Loucy (cell line): ENCODE measurements at regions not wholly inside any gene's neighbourhood (a gene's known extent, or its start where the extent isn't known, plus 50 kb on each side); places are given as distances from the start of the nearest gene placed in this dataset.

Experiments used
- H2AFZ ChIP-seq: fragments of 200-600 bp; sonication (generic); 2 replicates; pipeline ENCODE4 v1.6.0; 2016; ENCODE audit warnings: antibody characterized with exemption, mild to moderate bottlenecking, low read length, moderate library complexity
- H3F3A ChIP-seq: fragments of 200-600 bp; 2 replicates; pipeline ENCODE4 v1.6.0; 2016; ENCODE audit warnings: antibody characterized with exemption, low read depth, mild to moderate bottlenecking
- H3K27me3 ChIP-seq: fragments of 200-600 bp; sonication (generic); 2 replicates; pipeline ENCODE4 v1.6.1; 2014; ENCODE audit warnings: low read length, mild to moderate bottlenecking; ENCODE audit not compliant: insufficient read depth, poor library complexity, severe bottlenecking
- H3K36me3 ChIP-seq: fragments of 200-600 bp; sonication (generic); 2 replicates; pipeline ENCODE4 v1.6.1; 2016; ENCODE audit warnings: low read length; ENCODE audit not compliant: insufficient read depth
- H3K4me1 ChIP-seq: fragments of 200-600 bp; sonication (generic); 2 replicates; pipeline ENCODE4 v1.5.1; 2014; ENCODE audit warnings: low read length, mild to moderate bottlenecking; ENCODE audit not compliant: insufficient read depth, poor library complexity, severe bottlenecking
- H3K4me2 ChIP-seq: fragments of 200-600 bp; sonication (generic); 2 replicates; pipeline ENCODE4 v1.6.0; 2014; ENCODE audit warnings: antibody characterized with exemption, low read length, low read depth, mild to moderate bottlenecking; ENCODE audit not compliant: poor library complexity, severe bottlenecking
- H3K4me3 ChIP-seq: fragments of 200-600 bp; sonication (generic); 2 replicates; pipeline ENCODE4 v1.5.1; 2014; ENCODE audit warnings: low read length, mild to moderate bottlenecking, mixed read lengths; ENCODE audit not compliant: poor library complexity, severe bottlenecking
- H3K79me2 ChIP-seq: fragments of 200-600 bp; sonication (generic); 2 replicates; pipeline ENCODE4 v1.6.1; 2014; ENCODE audit warnings: low read length; ENCODE audit not compliant: insufficient read depth
- H3K9ac ChIP-seq: fragments of 200-600 bp; sonication (generic); 2 replicates; pipeline ENCODE4 v1.6.0; 2014; ENCODE audit warnings: mild to moderate bottlenecking, low read depth, low read length, moderate library complexity; ENCODE audit not compliant: poor library complexity, severe bottlenecking
- H3K9me2 ChIP-seq: fragments of 200-600 bp; sonication (generic); replicated peaks from 2 replicates; pipeline ENCODE4 v1.6.1; 2016; ENCODE audit warnings: low read depth, low read length, mixed read lengths
- H3K9me3 ChIP-seq: fragments of 200-600 bp; sonication (generic); 2 replicates; pipeline ENCODE4 v1.6.1; 2014; ENCODE audit warnings: mild to moderate bottlenecking, antibody characterized with exemption, low read length, low read depth; ENCODE audit not compliant: insufficient read depth
- H4K20me1 ChIP-seq: fragments of 200-600 bp; sonication (generic); 2 replicates; pipeline ENCODE4 v1.6.0; 2014; ENCODE audit warnings: antibody characterized with exemption, low read length, mild to moderate bottlenecking; ENCODE audit not compliant: insufficient read depth, poor library complexity, severe bottlenecking
- EZH2phosphoT487 ChIP-seq: fragments of 200-600 bp; IDR thresholded peaks from 2 replicates; pipeline ENCODE4 v1.6.1; 2018; ENCODE audit warnings: antibody characterized with exemption, mild to moderate bottlenecking, moderate library complexity, borderline replicate concordance
- TF ChIP-seq, protein P1 (sequence below): fragments of 200-600 bp; sonication (generic); conservative IDR thresholded peaks from 2 replicates; pipeline ENCODE4 v1.5.1; 2014; ENCODE audit warnings: mild to moderate bottlenecking, antibody characterized with exemption, low read length

DNA sequence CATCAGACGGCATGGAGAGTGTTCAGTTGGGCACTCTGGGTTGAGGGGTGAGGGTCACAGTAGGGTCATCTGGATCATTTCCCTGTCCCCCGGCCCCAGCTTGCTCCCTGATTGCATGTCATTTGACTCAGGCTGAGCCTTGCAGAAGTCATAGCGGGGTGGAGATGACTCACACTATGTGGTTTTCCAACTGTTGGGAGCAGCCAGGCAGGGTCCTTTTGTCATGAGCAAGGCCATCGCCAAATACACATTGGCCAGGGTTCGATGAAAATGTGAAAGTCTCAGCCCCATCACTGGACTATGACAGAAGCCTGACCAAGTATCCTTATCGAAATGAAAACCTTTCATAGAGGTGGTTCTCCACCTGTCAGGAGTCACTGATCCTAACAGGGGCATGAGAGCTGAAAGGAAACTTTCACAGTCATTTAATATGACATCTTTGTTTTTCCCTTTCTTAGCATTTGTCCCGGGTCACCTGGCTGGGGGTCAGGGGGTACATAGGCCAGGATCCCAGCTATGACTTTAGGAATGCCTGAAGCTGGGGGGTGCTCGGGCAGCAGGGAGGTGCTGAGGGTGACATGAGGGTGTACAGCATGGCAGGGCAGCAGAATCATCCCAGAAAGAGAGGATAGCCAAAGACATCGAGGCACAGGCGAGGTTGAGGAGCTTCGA lies 70.2 kb upstream of the CD93 start:
- Histone ChIP-seq H3K79me2 (no peaks in the 10 kb centered on the region), H3F3A (0 out of 2 replicates have a peak, but pooled peaks cover 5% of the 10 kb centered on the region), H3K4me3 (no peak overlapping the region), H2AFZ (0 out of 2 replicates have a peak overlapping the region, but pooled peaks have one; percentile 18), H3K27me3 (no peaks in the 10 kb centered on the region), H3K9me2 (no peaks in the 10 kb centered on the region), H4K20me1 (no peaks in the 10 kb centered on the region), H3K9me3 (no peaks in the 10 kb centered on the region), H3K4me2 (no peak overlapping the region), H3K4me1 (peaks cover 66% of the 10 kb centered on the region), H3K36me3 (no peaks in the 10 kb centered on the region), H3K9ac (peak overlapping the region; percentile 4)
- TF ChIP-seq EZH2phosphoT487, result no peak
- TF ChIP-seq, protein P1, sequence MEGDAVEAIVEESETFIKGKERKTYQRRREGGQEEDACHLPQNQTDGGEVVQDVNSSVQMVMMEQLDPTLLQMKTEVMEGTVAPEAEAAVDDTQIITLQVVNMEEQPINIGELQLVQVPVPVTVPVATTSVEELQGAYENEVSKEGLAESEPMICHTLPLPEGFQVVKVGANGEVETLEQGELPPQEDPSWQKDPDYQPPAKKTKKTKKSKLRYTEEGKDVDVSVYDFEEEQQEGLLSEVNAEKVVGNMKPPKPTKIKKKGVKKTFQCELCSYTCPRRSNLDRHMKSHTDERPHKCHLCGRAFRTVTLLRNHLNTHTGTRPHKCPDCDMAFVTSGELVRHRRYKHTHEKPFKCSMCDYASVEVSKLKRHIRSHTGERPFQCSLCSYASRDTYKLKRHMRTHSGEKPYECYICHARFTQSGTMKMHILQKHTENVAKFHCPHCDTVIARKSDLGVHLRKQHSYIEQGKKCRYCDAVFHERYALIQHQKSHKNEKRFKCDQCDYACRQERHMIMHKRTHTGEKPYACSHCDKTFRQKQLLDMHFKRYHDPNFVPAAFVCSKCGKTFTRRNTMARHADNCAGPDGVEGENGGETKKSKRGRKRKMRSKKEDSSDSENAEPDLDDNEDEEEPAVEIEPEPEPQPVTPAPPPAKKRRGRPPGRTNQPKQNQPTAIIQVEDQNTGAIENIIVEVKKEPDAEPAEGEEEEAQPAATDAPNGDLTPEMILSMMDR, result no peak

DNA sequence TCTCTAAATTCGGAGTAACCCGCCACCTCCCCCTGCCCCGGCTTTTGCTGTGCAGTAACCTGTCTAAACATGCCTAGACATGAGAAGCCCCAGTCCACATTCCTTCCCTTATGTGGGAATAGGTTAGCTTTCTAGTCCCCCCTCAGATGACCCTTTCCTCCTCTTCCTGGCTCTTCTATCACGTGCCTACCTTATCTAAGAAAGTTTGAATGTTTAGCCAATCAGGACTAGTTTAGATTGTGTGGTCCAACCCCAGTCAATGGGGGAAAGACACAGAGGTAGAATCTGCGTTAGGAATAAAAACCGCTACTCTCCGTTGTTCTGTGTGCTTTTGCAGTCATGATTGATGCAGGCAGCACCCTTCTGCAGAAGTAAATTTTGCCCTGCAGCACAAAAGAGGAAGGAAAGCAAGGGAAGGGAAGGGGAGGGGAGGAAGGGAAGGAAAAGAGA lies 69.0 kb upstream of the CD93 start:
- H3K9me2 ChIP-seq, result no peaks in the 10 kb centered on the region
- H3K79me2 ChIP-seq, result no peaks in the 10 kb centered on the region
- H3K9ac ChIP-seq, result peak overlapping the region; percentile 32
- H3K4me3 ChIP-seq, result no peak overlapping the region
- H2AFZ ChIP-seq, result 0 out of 2 replicates have a peak overlapping the region, but pooled peaks have one; percentile 34
- no peaks in the 10 kb centered on the region for H3K36me3 ChIP-seq
- no peaks in the 10 kb centered on the region for H3K27me3 ChIP-seq
- 0 out of 2 replicates have a peak, but pooled peaks cover 5% of the 10 kb centered on the region for H3F3A ChIP-seq
- no peaks in the 10 kb centered on the region for H3K9me3 ChIP-seq
- H3K4me1 ChIP-seq, result peaks cover 69% of the 10 kb centered on the region
- peak overlapping the region; percentile 29 for H3K4me2 ChIP-seq
- no peaks in the 10 kb centered on the region for H4K20me1 ChIP-seq
- TF ChIP-seq, protein P1, result no peak
- TF ChIP-seq EZH2phosphoT487, result no peak

DNA sequence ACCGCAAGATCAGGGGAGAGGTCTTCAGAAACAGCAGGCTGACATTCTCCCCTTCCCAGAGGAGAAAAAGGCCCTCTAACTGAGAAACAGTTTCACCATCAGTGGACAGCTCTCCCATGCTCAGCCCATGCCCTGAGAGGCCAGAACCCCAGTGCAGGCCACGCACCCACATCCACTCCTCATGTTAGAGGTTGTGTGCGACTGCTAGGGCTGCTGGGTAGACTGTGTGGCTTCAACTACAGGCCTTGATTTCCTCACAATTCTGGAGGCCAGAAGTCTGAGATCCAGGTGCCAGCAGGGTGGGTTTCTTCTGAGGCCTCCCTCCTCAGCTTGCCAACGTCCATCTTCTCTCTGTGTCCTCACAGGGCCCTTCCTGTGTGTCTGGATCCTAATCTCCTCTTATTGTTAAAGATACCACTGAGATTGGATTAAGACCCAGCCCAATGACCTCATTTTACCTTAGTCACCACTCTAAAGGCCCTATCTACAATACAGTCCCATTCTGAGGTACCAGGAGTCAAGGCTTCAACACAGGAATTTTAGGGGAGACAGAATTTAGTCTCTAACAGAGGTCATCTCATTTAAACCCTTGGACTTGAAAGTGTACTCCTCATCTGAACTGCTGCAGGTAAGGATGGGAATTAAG lies 67.7 kb upstream of the CD93 start:
- no peak overlapping the region for H3K9ac ChIP-seq
- no peaks in the 10 kb centered on the region for H4K20me1 ChIP-seq
- no peaks in the 10 kb centered on the region for H3K27me3 ChIP-seq
- H3K4me2 ChIP-seq, result no peak overlapping the region
- H3K9me2 ChIP-seq, result no peaks in the 10 kb centered on the region
- 0 out of 2 replicates have a peak overlapping the region, but pooled peaks have one; percentile 24 for H2AFZ ChIP-seq
- H3K4me3 ChIP-seq, result no peak overlapping the region
- peaks cover 64% of the 10 kb centered on the region for H3K4me1 ChIP-seq
- no peak for TF ChIP-seq EZH2phosphoT487
- TF ChIP-seq, protein P1, result no peak
- H3K79me2 ChIP-seq, result no peaks in the 10 kb centered on the region
- no peaks in the 10 kb centered on the region for H3K36me3 ChIP-seq
- H3F3A ChIP-seq, result 0 out of 2 replicates have a peak, but pooled peaks cover 5% of the 10 kb centered on the region
- no peaks in the 10 kb centered on the region for H3K9me3 ChIP-seq
